MM.1S (cell line): ENCODE measurements at regions not wholly inside any gene's neighbourhood (a gene's known extent, or its start where the extent isn't known, plus 50 kb on each side); places are given as distances from the start of the nearest gene placed in this dataset.

Source experiments
- CTCF ChIP-seq: fragments of 300-600 bp; sonication (generic); IDR thresholded peaks from 2 replicates; pipeline ENCODE4 v1.5.1; 2016; ENCODE audit warnings: antibody characterized with exemption, low read length, mixed read lengths
- EZH2 ChIP-seq: fragments of 300-600 bp; sonication (generic); optimal IDR thresholded peaks from 2 replicates; pipeline ENCODE3; 2017; ENCODE audit warnings: low read depth, mild to moderate bottlenecking, antibody characterized with exemption, low read length, mixed read lengths
- EZH2phosphoT487 ChIP-seq: fragments of 300-600 bp; sonication (generic); IDR thresholded peaks from 2 replicates; pipeline ENCODE4 v1.6.1; 2018; ENCODE audit warnings: antibody characterized with exemption, low read length

GRCh38 chr3:163129287-163129686 lies 1632.7 kb downstream of the OTOL1 start:
- TF ChIP-seq CTCF (no peak), EZH2phosphoT487 (no peak), EZH2 (no peak)
